ENCODE measurements at regions not wholly inside any gene's neighbourhood (a gene's known extent, or its start where the extent isn't known, plus 50 kb on each side); places are given as distances from the start of the nearest gene placed in this dataset.

DNA sequence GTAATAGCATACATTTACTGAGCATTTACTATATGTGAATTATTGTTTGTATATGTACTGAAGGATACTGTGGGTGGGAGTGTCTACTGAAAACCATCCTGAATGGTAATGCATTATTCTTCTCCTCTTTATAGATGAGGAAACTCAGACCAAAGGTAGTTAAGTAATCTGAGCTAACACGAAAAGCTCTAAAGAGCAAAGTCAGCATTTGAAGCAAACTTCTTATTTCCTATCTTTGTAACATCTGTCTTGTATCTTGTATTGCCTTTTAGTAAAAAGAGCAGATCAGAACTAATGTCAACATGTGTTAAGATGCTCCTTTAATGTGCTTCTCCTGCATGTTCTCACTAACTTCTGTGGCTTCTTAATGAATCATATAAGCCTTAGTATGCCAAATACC, 382.8 kb upstream of the NXPH2 start:
- no peak for DNase-seq (ENCODE audit: low read depth)
- H3K4me3 ChIP-seq (ENCODE audit: low read depth, low read length) = no peak overlapping the region
- TF ChIP-seq, protein P1, sequence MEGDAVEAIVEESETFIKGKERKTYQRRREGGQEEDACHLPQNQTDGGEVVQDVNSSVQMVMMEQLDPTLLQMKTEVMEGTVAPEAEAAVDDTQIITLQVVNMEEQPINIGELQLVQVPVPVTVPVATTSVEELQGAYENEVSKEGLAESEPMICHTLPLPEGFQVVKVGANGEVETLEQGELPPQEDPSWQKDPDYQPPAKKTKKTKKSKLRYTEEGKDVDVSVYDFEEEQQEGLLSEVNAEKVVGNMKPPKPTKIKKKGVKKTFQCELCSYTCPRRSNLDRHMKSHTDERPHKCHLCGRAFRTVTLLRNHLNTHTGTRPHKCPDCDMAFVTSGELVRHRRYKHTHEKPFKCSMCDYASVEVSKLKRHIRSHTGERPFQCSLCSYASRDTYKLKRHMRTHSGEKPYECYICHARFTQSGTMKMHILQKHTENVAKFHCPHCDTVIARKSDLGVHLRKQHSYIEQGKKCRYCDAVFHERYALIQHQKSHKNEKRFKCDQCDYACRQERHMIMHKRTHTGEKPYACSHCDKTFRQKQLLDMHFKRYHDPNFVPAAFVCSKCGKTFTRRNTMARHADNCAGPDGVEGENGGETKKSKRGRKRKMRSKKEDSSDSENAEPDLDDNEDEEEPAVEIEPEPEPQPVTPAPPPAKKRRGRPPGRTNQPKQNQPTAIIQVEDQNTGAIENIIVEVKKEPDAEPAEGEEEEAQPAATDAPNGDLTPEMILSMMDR (IDR thresholded peaks at IDR 0.05; ENCODE audit: insufficient read depth, low read depth, low read length) = no peak

DNA sequence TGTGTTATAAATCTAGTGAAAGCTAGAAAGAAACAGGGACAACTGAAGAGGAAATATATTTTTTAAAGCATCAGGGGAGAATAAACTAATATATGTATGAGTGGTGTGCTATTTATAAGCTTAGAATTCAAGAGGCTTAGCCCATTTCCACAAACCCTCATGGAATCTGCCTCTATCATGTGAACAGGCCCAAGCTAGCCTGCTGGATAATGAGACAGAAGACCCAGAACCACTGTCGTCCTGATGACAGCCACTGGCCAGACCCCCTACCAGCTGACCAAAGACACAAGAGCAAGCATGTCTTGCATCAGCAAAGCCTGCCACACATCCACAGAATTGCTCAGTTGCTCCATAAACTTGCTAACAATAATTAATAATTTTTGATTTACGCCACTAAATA, 382.3 kb upstream of the NXPH2 start:
- DNase-seq (ENCODE audit: low read depth) = no peak
- TF ChIP-seq, protein P1 (IDR thresholded peaks at IDR 0.05; ENCODE audit: insufficient read depth, low read depth, low read length) = no peak
- H3K4me3 ChIP-seq (ENCODE audit: low read depth, low read length) = no peak overlapping the region

DNA sequence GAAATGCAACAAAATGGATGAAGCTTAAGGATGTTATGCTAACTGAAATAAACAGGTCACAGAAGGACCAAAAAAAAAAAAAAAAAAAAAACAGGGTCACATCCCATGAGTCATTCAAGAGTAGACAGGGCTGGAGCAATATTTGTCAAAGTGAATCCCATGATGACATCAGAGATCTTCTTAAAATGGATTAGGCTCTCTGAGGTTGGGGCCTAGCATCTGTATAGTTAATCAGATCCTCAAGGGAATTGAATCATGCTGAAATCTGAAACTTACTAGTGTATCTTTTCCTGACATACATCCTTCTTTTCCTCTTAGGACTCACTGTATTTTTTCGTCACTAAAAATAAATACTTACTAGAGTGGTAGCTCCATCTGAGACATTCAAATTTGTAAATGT, 380.6 kb upstream of the NXPH2 start:
- TF ChIP-seq, protein P1 (IDR thresholded peaks at IDR 0.05; ENCODE audit: insufficient read depth, low read depth, low read length) = no peak
- DNase-seq (ENCODE audit: low read depth) = no peak
- no peak overlapping the region for H3K4me3 ChIP-seq (ENCODE audit: low read depth, low read length)

DNA sequence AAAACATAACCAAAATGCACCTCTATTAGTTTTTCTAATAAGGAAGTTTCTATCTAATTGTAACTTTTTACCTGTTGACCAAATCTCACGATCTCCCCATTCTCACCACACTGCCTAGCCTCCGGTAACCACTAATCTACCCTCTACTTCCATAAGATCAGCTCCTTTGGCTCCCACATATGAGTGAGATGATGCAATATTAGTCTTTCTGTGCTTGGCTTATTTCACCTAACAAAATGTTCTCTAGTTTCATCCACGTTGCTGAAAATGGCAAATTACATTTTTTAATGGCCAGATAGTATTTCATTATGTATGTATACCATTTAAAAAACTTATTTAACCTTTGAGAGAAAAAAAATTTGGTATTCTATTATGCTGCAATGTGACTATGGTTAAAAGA, 379.0 kb upstream of the NXPH2 start:
- DNase-seq (ENCODE audit: low read depth) = no peak
- H3K4me3 ChIP-seq (ENCODE audit: low read depth, low read length) = no peak overlapping the region
- TF ChIP-seq, protein P1 (IDR thresholded peaks at IDR 0.05; ENCODE audit: insufficient read depth, low read depth, low read length) = no peak

DNA sequence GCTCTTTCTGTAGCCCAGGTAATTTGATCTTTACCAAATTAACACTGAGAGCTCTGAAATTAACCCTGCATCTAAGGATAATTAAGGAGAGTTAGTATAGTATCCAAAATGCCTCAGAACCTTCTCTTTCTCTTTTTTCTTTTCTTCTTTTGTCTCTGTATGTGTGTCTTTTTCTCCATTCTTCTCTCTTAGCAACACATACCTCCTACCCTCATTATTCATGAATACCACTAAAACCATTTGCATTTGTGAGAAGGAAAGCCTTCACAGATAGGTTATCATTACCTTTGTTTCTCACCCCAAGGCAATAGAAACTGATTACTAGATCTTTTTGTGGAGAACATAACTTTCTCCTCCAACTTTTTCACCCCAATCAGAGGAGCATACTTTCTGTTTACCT, 376.5 kb upstream of the NXPH2 start:
- TF ChIP-seq, protein P1 (IDR thresholded peaks at IDR 0.05; ENCODE audit: insufficient read depth, low read depth, low read length) = no peak
- DNase-seq (ENCODE audit: low read depth) = no peak
- no peak overlapping the region for H3K4me3 ChIP-seq (ENCODE audit: low read depth, low read length)

DNA sequence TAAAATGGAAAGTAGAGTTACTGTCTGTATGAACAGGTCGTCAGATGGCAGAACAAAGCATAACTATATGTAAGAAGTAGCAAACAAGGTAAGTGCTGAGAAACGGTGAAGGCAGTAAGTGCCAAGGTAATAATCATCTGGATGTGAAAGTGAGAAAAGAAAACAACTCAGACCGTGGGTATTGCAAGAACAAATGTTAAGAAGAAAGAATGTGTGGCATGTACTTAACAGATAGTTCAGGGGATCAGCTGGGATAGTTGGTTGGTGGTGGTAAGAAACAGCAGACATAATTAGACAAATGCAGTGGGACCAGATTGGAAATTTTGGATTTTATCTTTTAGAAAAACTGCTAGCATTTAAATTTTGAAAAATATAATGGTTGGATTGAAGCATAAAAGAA, 375.8 kb upstream of the NXPH2 start:
- no peak overlapping the region for H3K4me3 ChIP-seq (ENCODE audit: low read depth, low read length)
- TF ChIP-seq, protein P1 (IDR thresholded peaks at IDR 0.05; ENCODE audit: insufficient read depth, low read depth, low read length) = no peak
- no peak for DNase-seq (ENCODE audit: low read depth)

DNA sequence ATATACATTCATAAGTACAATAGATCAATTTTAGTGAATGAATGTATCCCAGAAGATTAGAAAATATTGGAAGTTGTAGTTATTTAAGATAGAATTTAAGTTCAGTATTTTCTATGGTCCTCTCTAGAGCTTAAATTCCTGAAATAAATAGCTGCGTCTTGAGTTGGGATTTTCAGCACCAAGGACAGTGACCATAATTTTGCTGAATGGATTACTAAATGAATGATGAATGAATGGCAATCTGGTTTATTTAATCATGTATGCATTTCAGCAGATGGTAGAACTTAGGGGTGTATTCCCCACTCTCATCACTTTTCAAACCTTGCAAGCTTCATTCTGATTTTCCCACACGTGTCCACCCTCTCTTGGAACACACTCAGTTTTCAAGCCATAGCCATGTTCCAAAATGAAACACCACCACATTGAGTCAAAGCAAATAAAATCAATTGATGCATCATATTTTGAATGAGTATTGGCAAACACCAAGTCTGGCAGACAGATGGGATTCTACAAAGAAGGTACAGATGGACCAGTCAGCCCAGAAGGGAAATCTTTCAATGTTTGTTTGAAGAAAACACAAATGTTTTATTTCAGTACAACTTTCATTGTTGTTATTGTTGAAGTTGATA, 362.2 kb upstream of the NXPH2 start:
- peak; percentile 9 for DNase-seq (ENCODE audit: low read depth)
- TF ChIP-seq, protein P1 (IDR thresholded peaks at IDR 0.05; ENCODE audit: insufficient read depth, low read depth, low read length) = no peak
- H3K4me3 ChIP-seq (ENCODE audit: low read depth, low read length) = no peak overlapping the region
